ENCODE measurements at regions not wholly inside any gene's neighbourhood (a gene's known extent, or its start where the extent isn't known, plus 50 kb on each side); places are given as distances from the start of the nearest gene placed in this dataset.

- TF ChIP-seq PRRX2 (CRISPR knock-in tag; IDR thresholded peaks at IDR 0.05): no peak
- TF ChIP-seq MAX (CRISPR knock-in tag; IDR thresholded peaks at IDR 0.05): no peak
- no peak for TF ChIP-seq CDX4 (CRISPR knock-in tag; IDR thresholded peaks at IDR 0.05; ENCODE audit: borderline replicate concordance)
- TF ChIP-seq CREM (CRISPR knock-in tag; IDR thresholded peaks at IDR 0.05): no peak
- TF ChIP-seq ZNF532 (CRISPR knock-in tag; IDR thresholded peaks at IDR 0.05; ENCODE audit: borderline replicate concordance): no peak
- TF ChIP-seq ZNF317 (CRISPR knock-in tag; IDR thresholded peaks at IDR 0.05; ENCODE audit: borderline replicate concordance, low read depth): no peak
- no peak for TF ChIP-seq IRF1 (CRISPR knock-in tag; IDR thresholded peaks at IDR 0.05)
- TF ChIP-seq ATF6 (CRISPR knock-in tag; IDR thresholded peaks at IDR 0.05): no peak
- no peak for TF ChIP-seq ZMAT4 (CRISPR knock-in tag; IDR thresholded peaks at IDR 0.05)
- no peak for TF ChIP-seq ZNF263 (CRISPR knock-in tag; IDR thresholded peaks at IDR 0.05; ENCODE audit: low read depth)
- no peak for TF ChIP-seq GTF2I (CRISPR knock-in tag; conservative IDR thresholded peaks at IDR 0.05)
- TF ChIP-seq PRDM15 (CRISPR knock-in tag; IDR thresholded peaks at IDR 0.05): no peak
- no peak for TF ChIP-seq E2F5 (CRISPR knock-in tag; IDR thresholded peaks at IDR 0.05)
- TF ChIP-seq ZNF512 (CRISPR knock-in tag; IDR thresholded peaks at IDR 0.05; ENCODE audit: borderline replicate concordance): no peak
- TF ChIP-seq TEAD4 (CRISPR knock-in tag; IDR thresholded peaks at IDR 0.05): no peak
- no peak for TF ChIP-seq MYBL2 (CRISPR knock-in tag; IDR thresholded peaks at IDR 0.05)
- no peak for TF ChIP-seq ELF4 (CRISPR knock-in tag; IDR thresholded peaks at IDR 0.05; ENCODE audit: low read depth)
- TF ChIP-seq MXD4 (CRISPR knock-in tag; IDR thresholded peaks at IDR 0.05; ENCODE audit: borderline replicate concordance): no peak
- no peak for TF ChIP-seq ZNF423 (CRISPR knock-in tag; IDR thresholded peaks at IDR 0.05)
- Mint-ChIP-seq H3K4me1 (no peaks in the 10 kb centered on the region), H3K27me3 (ENCODE audit: low read depth) (no peaks in the 10 kb centered on the region), H3K36me3 (no peaks in the 10 kb centered on the region), H3K4me3 (no peak overlapping the region), H3K27ac (no peak overlapping the region), H3K9me3 (no peaks in the 10 kb centered on the region)
- DNase-seq (ENCODE audit: low spot score): no peak
- POLR2A ChIA-PET: no interaction called here
- CTCF ChIA-PET: no interaction called here
- ATAC-seq: no peak
These were observed 263.0 kb upstream of the JAG1 start for GRCh38 chr20:10936786-10937185.
